Activated CD4-positive, alpha-beta T cell treated with anti-CD3 and anti-CD28 coated beads, Interleukin-2, amount 10 ng/mL, durations not matched to agents 24 days and 14 days (primary cell): ENCODE measurements at regions not wholly inside any gene's neighbourhood (a gene's known extent, or its start where the extent isn't known, plus 50 kb on each side); places are given as distances from the start of the nearest gene placed in this dataset.

ENCODE experiments used
- DNase-seq: peaks from one replicate; pipeline ENCODE4 v3.0.0; 2022
- H3K27ac Mint-ChIP-seq: one replicate; pipeline ENCODE4 v1.8.0; 2022; ENCODE audit warnings: mild to moderate bottlenecking, mixed read lengths
- H3K27me3 Mint-ChIP-seq: one replicate; pipeline ENCODE4 v1.8.0; 2022; ENCODE audit warnings: mixed read lengths
- H3K36me3 Mint-ChIP-seq: one replicate; pipeline ENCODE4 v1.8.0; 2022; ENCODE audit warnings: low read depth, mild to moderate bottlenecking, mixed read lengths
- H3K4me1 Mint-ChIP-seq: one replicate; pipeline ENCODE4 v1.8.0; 2021; ENCODE audit warnings: mixed read lengths
- H3K4me3 Mint-ChIP-seq: one replicate; pipeline ENCODE4 v1.8.0; 2022; ENCODE audit warnings: mild to moderate bottlenecking, moderate library complexity, mixed read lengths
- H3K9me3 Mint-ChIP-seq: one replicate; pipeline ENCODE4 v1.8.0; 2021; ENCODE audit warnings: mixed read lengths
- intact Hi-C: fragments of 100-400 bp; cut with micrococcal nuclease; formaldehyde crosslinking; loops from one replicate; pipeline ENCODE4 v1.15.1; 2023

GRCh38 chr19:30708416-30709178 lies 336.4 kb downstream of the ZNF536 start:
- intact Hi-C loops = no loop called here
- Mint-ChIP-seq H3K9me3 (no peaks in the 10 kb centered on the region), H3K27me3 (peaks cover 16% of the 10 kb centered on the region), H3K36me3 (no peaks in the 10 kb centered on the region), H3K4me1 (no peaks in the 10 kb centered on the region), H3K4me3 (no peak overlapping the region), H3K27ac (no peak overlapping the region)
- no peak for DNase-seq

- intact Hi-C loops = no loop called here
- Mint-ChIP-seq H3K4me3 (no peak overlapping the region), H3K27ac (no peak overlapping the region), H3K36me3 (no peaks in the 10 kb centered on the region), H3K27me3 (no peaks in the 10 kb centered on the region), H3K9me3 (no peaks in the 10 kb centered on the region), H3K4me1 (no peaks in the 10 kb centered on the region)
- DNase-seq = no peak
Observed at GRCh38 chr19:30704771-30705330, 332.7 kb downstream of the ZNF536 start.

- intact Hi-C loops = no loop called here
- no peaks in the 10 kb centered on the region for H3K4me1 Mint-ChIP-seq
- no peaks in the 10 kb centered on the region for H3K9me3 Mint-ChIP-seq
- no peaks in the 10 kb centered on the region for H3K27me3 Mint-ChIP-seq
- DNase-seq = no peak
- H3K36me3 Mint-ChIP-seq = no peaks in the 10 kb centered on the region
- no peak overlapping the region for H3K27ac Mint-ChIP-seq
- H3K4me3 Mint-ChIP-seq = no peak overlapping the region
Observed at GRCh38 chr19:30703645-30704044, 331.5 kb downstream of the ZNF536 start.

GRCh38 chr19:30701178-30701577 lies 329.0 kb downstream of the ZNF536 start:
- no peaks in the 10 kb centered on the region for H3K36me3 Mint-ChIP-seq
- no peaks in the 10 kb centered on the region for H3K27me3 Mint-ChIP-seq
- no peaks in the 10 kb centered on the region for H3K9me3 Mint-ChIP-seq
- no peaks in the 10 kb centered on the region for H3K4me1 Mint-ChIP-seq
- no peak overlapping the region for H3K27ac Mint-ChIP-seq
- intact Hi-C loops = no loop called here
- DNase-seq = no peak
- H3K4me3 Mint-ChIP-seq = no peak overlapping the region

- no peaks in the 10 kb centered on the region for H3K4me1 Mint-ChIP-seq
- no peaks in the 10 kb centered on the region for H3K36me3 Mint-ChIP-seq
- H3K9me3 Mint-ChIP-seq = no peaks in the 10 kb centered on the region
- no peaks in the 10 kb centered on the region for H3K27me3 Mint-ChIP-seq
- DNase-seq = no peak
- no peak overlapping the region for H3K4me3 Mint-ChIP-seq
- intact Hi-C loops = no loop called here
- H3K27ac Mint-ChIP-seq = no peak overlapping the region
Observed at GRCh38 chr19:30699871-30700280, 327.7 kb downstream of the ZNF536 start.

GRCh38 chr19:30696514-30696913 lies 324.3 kb downstream of the ZNF536 start:
- Mint-ChIP-seq H3K36me3 (no peaks in the 10 kb centered on the region), H3K4me3 (no peak overlapping the region), H3K9me3 (no peaks in the 10 kb centered on the region), H3K27ac (no peak overlapping the region), H3K27me3 (peaks cover 23% of the 10 kb centered on the region), H3K4me1 (peaks cover under 1% of the 10 kb centered on the region)
- peak; percentile 64 for DNase-seq
- intact Hi-C loops = no loop called here

GRCh38 chr19:30695171-30695875 lies 323.1 kb downstream of the ZNF536 start:
- peaks cover 2% of the 10 kb centered on the region for H3K4me1 Mint-ChIP-seq
- no peak overlapping the region for H3K27ac Mint-ChIP-seq
- no peak overlapping the region for H3K4me3 Mint-ChIP-seq
- no peaks in the 10 kb centered on the region for H3K9me3 Mint-ChIP-seq
- intact Hi-C loops = no loop called here
- no peak for DNase-seq
- peaks cover 35% of the 10 kb centered on the region for H3K27me3 Mint-ChIP-seq
- no peaks in the 10 kb centered on the region for H3K36me3 Mint-ChIP-seq

- Mint-ChIP-seq H3K9me3 (no peaks in the 10 kb centered on the region), H3K4me3 (no peak overlapping the region), H3K27me3 (peaks cover 39% of the 10 kb centered on the region), H3K4me1 (peaks cover 2% of the 10 kb centered on the region), H3K27ac (no peak overlapping the region), H3K36me3 (no peaks in the 10 kb centered on the region)
- intact Hi-C loops = no loop called here
- DNase-seq = no peak
Observed at GRCh38 chr19:30694156-30694755, 322.1 kb downstream of the ZNF536 start.

GRCh38 chr19:30692879-30693503 lies 320.8 kb downstream of the ZNF536 start:
- DNase-seq = no peak
- no peaks in the 10 kb centered on the region for H3K9me3 Mint-ChIP-seq
- H3K27me3 Mint-ChIP-seq = peaks cover 42% of the 10 kb centered on the region
- peaks cover 2% of the 10 kb centered on the region for H3K4me1 Mint-ChIP-seq
- no peak overlapping the region for H3K4me3 Mint-ChIP-seq
- intact Hi-C loops = no loop called here
- no peaks in the 10 kb centered on the region for H3K36me3 Mint-ChIP-seq
- no peak overlapping the region for H3K27ac Mint-ChIP-seq

- Mint-ChIP-seq H3K9me3 (no peaks in the 10 kb centered on the region), H3K27ac (no peak overlapping the region), H3K27me3 (peaks cover 44% of the 10 kb centered on the region), H3K4me1 (peaks cover 2% of the 10 kb centered on the region), H3K4me3 (no peak overlapping the region), H3K36me3 (no peaks in the 10 kb centered on the region)
- no peak for DNase-seq
- intact Hi-C loops = no loop called here
Observed at GRCh38 chr19:30692181-30692811, 320.1 kb downstream of the ZNF536 start.

GRCh38 chr19:30691819-30692166 lies 319.6 kb downstream of the ZNF536 start:
- peaks cover 2% of the 10 kb centered on the region for H3K4me1 Mint-ChIP-seq
- no peaks in the 10 kb centered on the region for H3K36me3 Mint-ChIP-seq
- H3K27ac Mint-ChIP-seq = no peak overlapping the region
- no peak for DNase-seq
- H3K4me3 Mint-ChIP-seq = no peak overlapping the region
- no peaks in the 10 kb centered on the region for H3K9me3 Mint-ChIP-seq
- H3K27me3 Mint-ChIP-seq = peaks cover 47% of the 10 kb centered on the region
- intact Hi-C loops = no loop called here

GRCh38 chr19:30690935-30691818 lies 319.0 kb downstream of the ZNF536 start:
- Mint-ChIP-seq H3K4me1 (peaks cover 2% of the 10 kb centered on the region), H3K9me3 (no peaks in the 10 kb centered on the region), H3K27me3 (peaks cover 51% of the 10 kb centered on the region), H3K27ac (no peak overlapping the region), H3K36me3 (no peaks in the 10 kb centered on the region), H3K4me3 (no peak overlapping the region)
- DNase-seq = no peak
- intact Hi-C loops = no loop called here

- H3K4me1 Mint-ChIP-seq = peaks cover 2% of the 10 kb centered on the region
- no peaks in the 10 kb centered on the region for H3K9me3 Mint-ChIP-seq
- H3K4me3 Mint-ChIP-seq = no peak overlapping the region
- H3K27me3 Mint-ChIP-seq = peaks cover 51% of the 10 kb centered on the region
- intact Hi-C loops = no loop called here
- H3K36me3 Mint-ChIP-seq = no peaks in the 10 kb centered on the region
- H3K27ac Mint-ChIP-seq = no peak overlapping the region
- no peak for DNase-seq
Observed at GRCh38 chr19:30690525-30690924, 318.3 kb downstream of the ZNF536 start.
